HG03103 (cell line): ENCODE measurements at regions not wholly inside any gene's neighbourhood (a gene's known extent, or its start where the extent isn't known, plus 50 kb on each side); places are given as distances from the start of the nearest gene placed in this dataset.

Experiments
- ATAC-seq: cut with Tn5 transposase; IDR thresholded peaks from one replicate; pipeline ENCODE4 v1.9.1; 2021; ENCODE audit warnings: low read depth; ENCODE audit not compliant: unreplicated experiment

DNA sequence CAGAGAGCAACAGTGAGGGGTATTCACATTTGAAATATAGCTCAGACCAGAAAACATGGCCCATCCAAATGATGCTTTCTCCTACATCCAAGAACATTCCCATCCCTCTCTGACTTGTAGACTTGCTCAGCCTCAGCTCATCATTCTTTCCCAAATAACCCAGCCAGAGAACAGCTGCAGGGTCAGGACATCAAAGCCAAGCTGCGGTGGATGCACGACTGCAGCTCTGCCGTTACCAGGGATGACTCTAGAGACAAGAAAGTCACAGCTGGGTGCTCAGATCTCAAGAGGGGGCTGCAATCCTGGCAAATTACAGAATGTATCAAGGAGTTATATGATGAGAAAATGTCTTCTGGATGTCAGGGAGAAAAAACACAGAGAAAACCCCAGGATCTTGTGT, 944.3 kb downstream of the NTRK3 start:
- no peak for ATAC-seq

DNA sequence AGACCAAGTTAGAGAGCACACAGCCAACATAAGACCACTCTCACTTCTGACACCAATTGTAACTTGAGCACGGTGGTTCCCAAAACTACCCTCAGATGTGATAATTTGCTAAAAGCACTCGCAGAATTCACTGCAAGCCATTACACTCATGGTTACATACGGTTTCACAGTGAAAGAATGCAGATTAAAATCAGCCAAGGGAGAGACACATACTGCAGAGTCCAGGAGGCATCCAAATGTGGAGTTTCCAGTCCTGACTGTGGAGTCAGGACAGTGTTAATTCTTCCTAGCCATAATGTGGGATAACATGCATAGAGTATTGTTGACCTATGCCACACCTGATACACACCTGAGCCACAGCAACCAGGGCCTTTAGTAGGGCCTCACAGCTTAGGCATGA, 956.4 kb downstream of the NTRK3 start:
- ATAC-seq = no peak

DNA sequence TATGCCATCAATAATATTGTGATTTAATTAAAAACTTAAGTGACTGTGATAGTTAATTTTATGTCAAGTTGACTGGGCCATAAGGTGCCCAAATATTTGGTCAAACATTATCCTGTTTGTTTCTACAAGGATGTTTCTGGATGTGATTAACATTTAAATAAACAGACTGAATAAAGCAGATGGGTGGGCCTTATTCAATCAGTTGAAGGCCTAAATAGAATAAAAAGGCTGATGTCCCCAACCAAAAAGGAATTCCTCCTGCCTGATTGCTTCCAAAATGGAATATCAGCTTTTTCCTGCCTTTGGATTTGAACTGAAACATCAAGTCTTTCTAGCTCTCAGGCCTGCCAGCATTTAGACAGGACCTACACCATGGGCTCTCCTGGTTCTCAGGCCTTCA, 961.7 kb downstream of the NTRK3 start:
- ATAC-seq = no peak

DNA sequence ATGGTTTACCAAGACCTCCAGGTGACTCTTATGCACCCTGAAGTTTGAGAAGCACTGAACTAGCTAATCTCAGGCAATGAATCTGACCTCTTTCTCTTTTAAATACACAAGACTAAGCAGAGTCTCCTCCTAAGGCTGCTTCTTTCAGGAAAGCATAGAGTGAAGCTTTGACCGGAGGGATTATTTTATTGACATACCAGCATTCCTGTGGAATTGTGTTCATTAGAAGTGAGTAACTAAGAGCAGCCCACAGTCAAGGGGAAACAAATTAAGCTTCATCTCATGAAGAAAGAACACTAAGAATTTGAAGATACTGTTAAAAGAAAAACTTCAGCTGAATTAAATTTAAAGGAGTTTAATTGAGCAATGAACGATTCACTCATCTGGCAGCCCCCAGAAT, 963.5 kb downstream of the NTRK3 start:
- ATAC-seq = no peak

DNA sequence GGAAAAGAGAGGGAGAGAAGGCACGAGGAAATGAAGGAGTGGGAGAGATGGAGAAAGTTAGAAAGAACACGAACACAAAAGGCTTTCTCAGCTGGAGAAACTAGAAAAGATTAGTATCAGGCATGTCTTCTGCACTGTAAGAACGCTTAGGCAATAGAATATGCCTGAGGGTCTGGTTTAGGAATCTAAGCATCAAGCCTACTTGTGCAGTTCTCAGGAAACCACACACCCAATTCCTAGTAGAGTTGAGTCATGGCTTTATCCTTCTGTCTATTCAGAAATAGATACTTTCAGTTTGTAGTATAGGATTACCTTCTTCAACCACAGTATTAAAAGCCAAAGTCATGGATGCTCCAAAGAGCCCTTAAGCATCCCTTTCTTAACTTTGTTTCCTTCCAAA, 969.4 kb downstream of the NTRK3 start:
- ATAC-seq = no peak

DNA sequence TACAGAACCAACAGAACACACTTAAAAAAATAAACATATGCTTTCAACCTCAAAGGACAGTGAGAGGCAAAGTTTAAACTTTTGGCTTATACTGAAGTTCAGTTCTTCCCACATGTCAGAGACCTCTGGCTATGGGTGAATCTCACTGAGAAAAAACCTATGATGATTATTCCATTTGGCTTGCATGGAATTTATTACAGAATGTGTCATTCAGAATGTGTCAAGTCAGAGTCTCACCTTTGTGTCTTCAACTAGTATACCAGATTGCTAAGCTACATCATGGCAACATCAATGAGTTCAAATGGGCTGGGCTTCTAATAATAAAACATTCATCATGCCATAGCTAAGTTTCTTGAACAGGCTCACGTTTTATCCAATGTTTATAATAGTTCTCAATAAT, 987.0 kb downstream of the NTRK3 start:
- ATAC-seq = no peak

DNA sequence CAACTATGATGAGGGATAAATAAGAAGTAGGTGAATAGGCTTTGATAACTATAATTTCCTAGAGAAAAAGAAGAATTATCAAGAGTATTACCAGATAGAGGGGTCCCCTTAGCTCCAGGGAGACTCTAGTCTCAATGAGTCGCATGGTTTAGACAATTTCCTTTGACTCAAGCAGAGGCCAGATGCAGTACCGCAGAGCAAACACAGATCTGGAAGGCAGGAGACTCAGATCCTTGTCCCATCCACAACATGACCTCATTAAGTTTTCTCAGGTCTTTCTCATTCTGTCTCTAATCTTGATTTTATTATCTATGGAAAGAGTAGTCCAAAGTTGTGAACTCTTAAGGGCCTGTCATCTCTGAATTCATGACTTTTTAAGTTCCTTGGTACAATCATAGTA, 987.9 kb downstream of the NTRK3 start:
- no peak for ATAC-seq

DNA sequence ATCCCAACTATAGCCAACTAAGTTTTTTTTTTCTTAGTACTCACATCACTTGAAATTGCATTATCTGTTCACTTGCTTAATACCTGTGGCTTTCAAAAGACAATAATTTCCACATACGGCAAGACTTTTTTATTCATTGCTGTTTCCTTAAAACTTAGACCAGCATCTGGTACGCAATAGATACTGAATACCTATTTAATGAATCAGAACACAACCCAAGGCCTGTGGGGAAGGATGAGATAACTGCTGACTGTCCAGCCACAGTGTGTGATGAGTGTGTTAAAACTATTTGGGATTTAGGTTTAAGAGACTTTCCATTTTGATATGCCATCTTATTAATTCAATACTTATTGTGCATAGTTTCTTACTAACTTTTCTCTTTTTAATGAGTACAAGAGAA, 988.7 kb downstream of the NTRK3 start:
- no peak for ATAC-seq

DNA sequence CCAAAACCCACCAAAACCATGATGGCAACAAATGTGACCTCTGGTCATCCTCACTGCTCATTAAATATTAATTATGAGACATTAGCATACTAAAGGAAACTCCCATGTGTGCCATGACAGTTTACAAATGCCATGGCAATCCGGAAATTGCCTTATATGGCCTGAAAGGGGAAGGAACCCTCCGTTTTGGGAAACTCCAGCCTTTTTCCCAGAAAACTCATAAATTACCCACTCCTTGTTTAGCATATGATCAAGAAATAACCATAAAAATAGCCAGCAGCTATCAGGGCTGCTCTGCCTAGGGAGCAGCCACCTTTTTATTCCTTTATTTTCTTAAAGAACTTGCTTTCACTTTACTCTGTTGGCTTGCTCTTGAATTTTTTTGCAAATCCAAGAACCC, 992.7 kb downstream of the NTRK3 start:
- no peak for ATAC-seq

DNA sequence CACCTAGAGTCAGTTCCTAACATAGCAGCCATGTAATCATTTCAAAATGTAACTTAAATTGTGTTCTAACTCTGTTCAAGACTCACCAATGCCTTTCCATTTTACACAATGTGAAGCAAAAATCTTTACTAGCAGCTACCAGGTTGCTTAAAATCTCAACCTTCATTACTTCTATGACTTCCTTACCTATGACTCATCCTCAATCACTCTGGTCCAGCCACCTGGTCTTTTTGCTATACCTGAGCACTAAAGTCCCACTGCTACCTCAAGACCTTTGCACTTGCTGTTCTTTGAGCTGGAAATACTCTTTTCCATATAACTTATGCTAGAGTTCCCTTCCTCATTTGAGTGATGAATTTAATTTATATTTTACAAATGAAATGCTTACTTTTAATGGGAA, 993.2 kb downstream of the NTRK3 start:
- ATAC-seq = no peak

DNA sequence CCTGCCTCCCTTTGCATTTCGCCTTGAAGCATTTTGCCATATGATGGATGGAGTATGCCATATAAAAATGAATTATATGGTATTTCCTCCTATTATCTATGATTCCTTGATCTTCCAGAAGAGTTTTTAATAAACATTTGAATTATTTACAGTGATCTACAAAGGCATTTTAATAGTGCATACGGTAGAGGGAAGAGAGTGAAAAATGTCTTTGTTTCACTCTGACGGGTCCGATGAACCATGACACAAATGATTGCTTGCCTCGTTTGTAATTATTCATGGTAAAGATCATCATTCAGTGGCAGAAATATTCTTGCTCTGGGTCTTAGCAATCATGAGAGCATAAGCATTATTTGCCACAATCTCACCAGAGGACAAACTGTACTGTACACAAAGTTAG, 1010.9 kb downstream of the NTRK3 start:
- ATAC-seq = no peak

DNA sequence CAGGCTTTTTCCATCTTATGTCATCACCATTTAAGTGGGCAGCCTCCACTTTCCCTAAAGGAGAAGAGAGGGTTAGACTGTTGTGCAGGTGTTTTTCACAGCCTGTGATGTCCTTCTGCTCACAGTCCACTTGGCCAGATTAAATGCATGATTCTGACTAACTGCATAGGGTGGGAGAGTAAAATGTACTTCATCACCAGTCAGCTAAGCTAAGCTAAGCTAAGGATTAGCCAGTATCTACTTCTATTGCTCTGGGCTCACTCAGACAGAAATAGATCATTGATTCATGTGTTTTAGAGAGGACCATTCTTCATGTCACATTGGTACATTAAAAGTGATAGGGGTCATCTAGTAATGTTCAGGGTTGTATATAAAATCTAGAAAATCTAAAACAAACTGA, 1013.1 kb downstream of the NTRK3 start:
- ATAC-seq = no peak

DNA sequence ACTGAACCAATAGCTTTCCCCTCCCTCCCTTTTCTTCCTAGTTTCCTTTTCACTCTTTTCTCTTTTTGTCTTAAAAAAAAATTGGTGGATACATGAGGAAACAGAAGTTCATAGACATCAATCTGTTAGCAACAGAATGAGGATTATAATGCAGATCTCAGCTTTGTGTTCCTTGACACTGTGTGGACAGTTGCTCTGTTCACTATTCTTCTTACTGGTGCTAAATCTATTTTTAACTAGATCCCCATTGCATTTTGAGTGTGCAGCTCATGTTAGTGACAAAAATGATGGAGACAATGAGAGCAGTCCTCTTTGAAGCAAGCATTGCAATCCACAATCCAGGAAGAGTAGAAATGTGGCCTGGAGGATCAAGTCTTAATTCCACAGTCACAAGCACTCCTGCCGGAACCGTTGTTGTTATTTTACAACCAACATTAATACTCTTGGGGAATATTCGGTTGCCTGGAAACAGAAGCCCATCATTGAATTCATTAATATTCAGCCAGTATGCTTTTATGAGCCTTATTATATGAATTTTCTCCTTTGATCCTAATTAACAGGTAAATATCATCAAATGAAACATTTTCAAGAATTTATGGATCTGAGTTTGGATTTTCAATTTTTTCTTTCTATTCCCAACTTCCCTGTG, 1016.8 kb downstream of the NTRK3 start:
- ATAC-seq = no peak

DNA sequence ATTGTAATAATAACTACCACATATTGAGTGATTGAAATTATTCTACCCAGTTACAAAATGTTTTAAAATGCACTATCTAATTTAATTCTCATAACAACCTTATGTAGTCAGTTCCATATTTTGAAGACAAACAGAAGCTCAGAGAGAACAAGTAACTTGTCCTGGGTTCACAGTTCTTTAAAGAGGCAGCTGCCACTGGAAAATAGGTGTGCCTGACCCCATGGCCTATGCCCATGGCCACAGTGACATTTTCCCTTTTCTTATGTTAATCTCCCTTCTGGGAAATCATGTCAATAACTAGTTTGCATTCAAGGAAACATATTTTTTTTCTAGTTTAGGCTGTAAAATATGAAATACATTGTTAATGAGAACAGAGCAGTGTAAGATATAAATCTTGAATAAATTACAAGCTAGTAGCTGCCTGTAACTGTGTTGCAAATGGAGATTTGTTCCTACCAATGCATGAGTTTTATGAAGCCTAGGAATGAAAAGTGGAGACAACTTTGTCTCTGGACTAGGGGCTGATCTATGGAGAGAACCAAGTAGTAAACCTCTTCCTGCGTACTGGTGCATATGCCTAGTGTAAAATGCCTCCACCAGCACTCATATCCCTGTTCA, 1018.0 kb downstream of the NTRK3 start:
- ATAC-seq = no peak

DNA sequence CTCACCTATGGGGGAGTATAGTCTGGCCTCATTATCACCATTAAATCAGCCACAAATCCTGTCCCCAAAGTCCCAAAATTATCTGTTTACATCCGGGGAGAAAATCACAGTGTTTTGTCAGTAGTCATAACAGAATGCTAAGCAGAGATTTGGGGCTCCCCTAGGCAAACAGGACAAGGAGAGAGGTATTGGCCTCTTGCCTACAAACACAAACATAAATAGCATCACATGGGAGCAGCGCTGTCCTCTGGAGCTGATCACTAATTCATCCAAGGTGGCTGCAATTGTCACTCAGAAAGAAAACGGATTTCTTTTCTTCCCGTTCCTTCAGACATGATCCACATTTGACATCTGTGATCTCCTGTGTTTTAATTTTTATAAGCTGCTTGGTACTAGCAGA, 1028.1 kb downstream of the NTRK3 start:
- no peak for ATAC-seq

DNA sequence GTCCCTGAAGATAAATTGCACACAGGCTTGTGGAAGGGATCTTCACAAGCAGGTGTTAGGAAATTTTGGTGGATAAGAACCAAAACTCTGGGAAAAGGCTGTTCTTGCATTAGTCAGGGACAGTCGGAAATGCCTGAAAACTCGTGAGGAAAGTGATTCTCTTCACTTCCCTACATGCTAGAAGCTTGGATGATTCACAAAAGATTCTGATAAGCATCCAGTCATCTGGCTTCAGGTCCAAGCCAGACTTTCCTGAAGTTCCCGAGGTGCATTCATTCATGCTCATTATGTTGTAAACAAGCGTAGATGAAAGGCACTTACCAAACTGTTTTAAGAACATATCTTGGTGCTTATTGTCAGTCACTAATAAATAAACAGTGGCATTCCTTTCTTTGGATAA, 1028.7 kb downstream of the NTRK3 start:
- ATAC-seq = no peak

DNA sequence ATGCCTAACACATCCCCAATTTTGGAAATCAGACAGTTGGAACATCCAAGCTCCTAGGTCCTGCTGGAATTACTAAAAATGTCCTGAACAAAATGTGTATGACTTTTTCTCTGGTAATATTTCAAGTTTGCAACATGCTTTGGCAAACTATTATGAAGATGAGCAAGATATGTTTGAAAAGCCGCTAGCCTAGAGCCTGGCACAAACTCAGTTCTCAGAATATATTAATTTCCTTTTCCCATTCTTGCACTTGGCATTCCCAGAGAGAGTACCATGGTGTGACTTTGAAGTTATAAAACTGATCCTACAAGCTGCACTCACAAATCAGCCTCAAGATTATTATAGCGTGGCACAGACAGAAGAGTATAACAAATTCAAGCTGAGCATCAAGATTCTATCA, 1031.1 kb downstream of the NTRK3 start:
- ATAC-seq = no peak

DNA sequence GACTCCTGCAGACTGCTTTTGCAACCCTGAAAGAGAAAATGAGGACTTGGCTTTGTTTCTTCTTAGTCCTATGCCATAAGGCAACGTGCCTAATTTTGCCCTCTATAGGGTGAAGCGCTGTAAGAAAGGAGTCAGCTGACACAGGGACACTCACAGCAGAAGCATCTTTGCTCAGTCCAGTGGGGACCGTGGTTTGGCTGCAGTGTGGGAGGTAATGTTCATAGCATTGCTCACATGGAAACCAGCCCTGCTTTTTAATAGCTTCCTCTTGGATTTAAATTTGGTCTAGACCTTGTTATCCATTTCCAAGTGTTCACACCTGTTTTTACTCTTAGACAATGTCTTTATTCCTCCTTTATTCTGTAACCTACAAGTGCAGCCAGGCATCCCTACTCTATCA, 1032.1 kb downstream of the NTRK3 start:
- ATAC-seq = no peak

DNA sequence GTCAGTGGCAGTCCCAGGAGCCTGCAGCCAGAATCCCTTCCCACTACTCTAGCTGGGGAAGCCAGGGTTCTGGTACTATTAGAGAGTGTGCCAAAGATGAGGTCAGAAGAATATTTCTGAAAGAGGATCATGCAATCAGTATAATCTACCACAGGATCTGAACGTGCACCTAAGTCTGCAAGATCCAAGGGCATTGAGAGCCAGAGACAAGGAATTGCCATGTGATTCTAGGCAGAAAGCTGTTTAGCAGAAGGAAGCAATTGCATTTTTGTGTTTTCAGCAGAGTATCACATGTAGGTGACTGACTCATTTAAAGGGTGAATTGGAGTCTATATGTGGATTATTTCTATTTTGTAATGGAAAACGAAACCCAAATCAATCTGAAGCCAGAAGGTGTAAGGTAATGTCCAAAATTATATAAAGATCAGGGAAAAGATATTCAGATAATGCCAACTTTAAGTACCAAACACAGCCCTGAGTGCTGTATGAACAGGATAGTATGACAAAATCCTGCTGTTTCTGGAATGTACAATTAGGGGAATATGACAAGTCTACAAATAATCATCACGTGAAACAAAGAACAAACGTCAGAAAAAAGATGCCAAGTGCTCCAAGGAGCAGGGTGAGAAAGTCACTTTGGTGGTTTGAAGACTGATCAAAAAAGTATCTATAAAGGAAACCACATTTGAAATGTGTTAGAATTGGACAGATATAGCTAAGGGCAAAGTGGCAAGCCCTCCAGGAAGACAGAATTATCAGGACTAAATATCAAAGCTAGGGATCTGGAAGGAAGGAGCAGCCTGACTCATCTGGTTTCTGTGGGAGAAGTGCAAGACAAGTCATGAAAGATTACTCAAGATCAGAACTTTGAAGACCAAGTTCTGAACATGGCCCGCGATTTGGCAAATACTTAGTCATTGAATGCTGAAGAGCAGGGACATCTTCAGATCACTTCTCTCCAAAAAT, 1036.6 kb downstream of the NTRK3 start:
- no peak for ATAC-seq

DNA sequence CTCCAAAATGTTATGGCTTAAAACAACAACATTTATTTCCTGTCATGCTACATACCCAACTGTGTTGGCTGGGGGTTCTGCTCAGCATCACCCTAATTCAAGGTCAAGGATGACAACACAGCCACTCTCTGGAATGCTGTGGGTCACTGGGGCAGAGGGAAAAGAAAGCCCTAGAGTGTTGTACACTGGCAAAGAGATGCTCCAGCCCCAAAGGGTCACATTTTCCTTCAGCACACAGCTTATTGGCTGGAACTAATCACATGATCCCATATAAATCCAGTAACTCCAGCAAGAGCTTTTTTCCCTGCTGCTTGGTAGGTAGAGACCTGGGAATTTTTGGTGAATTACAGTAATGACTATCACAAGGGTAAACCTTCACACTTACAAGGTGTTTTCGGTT, 1041.4 kb downstream of the NTRK3 start:
- no peak for ATAC-seq

DNA sequence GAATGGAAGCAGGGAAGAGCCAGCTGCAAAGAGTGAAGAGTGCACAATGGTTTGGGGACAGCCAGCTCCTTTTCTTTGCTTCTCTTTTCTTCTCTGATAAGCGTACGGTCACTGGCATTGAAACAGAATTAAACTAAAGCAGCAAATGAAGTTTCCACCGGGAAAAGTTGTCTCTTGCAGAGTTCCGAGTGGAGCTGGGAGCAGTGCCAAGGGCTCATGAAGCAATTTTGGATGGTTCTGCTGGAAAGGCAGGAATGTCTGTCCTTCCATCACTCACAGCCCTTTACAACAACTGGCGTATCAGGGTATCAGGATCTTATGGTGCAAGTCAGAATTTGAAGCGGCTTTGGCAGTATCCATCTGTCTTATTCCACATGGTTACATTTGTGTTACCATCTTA, 1042.9 kb downstream of the NTRK3 start:
- no peak for ATAC-seq

DNA sequence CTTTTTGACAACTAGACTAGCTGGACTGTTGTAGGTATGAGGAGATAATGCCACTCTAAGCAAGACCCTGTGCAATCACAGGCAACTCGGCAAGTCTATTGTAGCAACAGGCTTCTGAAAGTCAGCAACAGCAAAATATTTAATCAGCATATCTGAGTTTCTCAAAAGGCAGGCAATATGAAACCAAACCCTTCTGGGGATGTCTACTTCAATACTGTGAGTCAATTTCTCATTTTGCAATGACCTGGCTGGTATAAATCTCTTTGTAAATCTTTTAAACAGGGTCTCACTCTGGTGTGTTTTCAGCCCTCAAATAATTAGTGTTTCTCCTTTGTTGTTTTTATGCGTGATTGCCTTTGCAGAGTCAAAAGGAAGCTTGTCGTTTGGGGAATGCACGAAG, 1044.5 kb downstream of the NTRK3 start:
- ATAC-seq = no peak
